Keratinocyte (primary cell): ENCODE measurements at regions not wholly inside any gene's neighbourhood (a gene's known extent, or its start where the extent isn't known, plus 50 kb on each side); places are given as distances from the start of the nearest gene placed in this dataset.
A peak's percentile ranks its signal among the peaks of the same experiment; 100 is the strongest.

Experiments
- DNase-seq: peaks from one replicate; pipeline ENCODE4 v3.0.0-alpha.2; 2011; ENCODE audit warnings: low read depth, missing footprints, low spot score
- FAIRE-seq: peaks from 2 replicates; lab custom pipeline; 2011; peaks lifted over from hg19 to GRCh38; lab: Jason Lieb, UNC
- H2AFZ ChIP-seq: 2 replicates; pipeline ENCODE4 v1.6.0; 2012; ENCODE audit warnings: low read length, control low read depth, inconsistent platforms; ENCODE audit not compliant: control insufficient read depth
- H3K27ac ChIP-seq: 2 replicates; pipeline ENCODE4 v1.5.1; 2011; ENCODE audit warnings: low read length; ENCODE audit not compliant: control insufficient read depth, insufficient read depth
- H3K27me3 ChIP-seq: 3 replicates; pipeline ENCODE4 v1.6.0; 2011; ENCODE audit warnings: low read length; ENCODE audit not compliant: control insufficient read depth, insufficient read depth; ENCODE audit errors: extremely low read depth
- H3K36me3 ChIP-seq, 2 experiments: 2 replicates in 1 of 2; 3 replicates in 1 of 2; pipeline ENCODE4 v1.5.1; 2011; ENCODE audit warnings: low read length in 2 of 2, mild to moderate bottlenecking in 1 of 2; ENCODE audit not compliant: control insufficient read depth in 2 of 2, insufficient read depth in 2 of 2; ENCODE audit errors: extremely low read depth in 1 of 2
- H3K4me1 ChIP-seq: 3 replicates; pipeline ENCODE4 v1.5.1; 2011; ENCODE audit warnings: low read length; ENCODE audit not compliant: control insufficient read depth, insufficient read depth; ENCODE audit errors: extremely low read depth
- H3K4me2 ChIP-seq: 3 replicates; pipeline ENCODE4 v1.6.0; 2011; ENCODE audit warnings: low read depth, low read length; ENCODE audit not compliant: control insufficient read depth, insufficient read depth; ENCODE audit errors: extremely low read depth
- H3K4me3 ChIP-seq, 3 experiments: fragments of 200-600 bp in 1 of 3; sonication (generic) in 1 of 3; 2 replicates in 2 of 3; 3 replicates in 1 of 3; pipeline ENCODE4 v1.5.1; 2011 to 2016; ENCODE audit warnings: low read length in 3 of 3, mild to moderate bottlenecking in 3 of 3, control low read depth in 2 of 3, inconsistent platforms in 1 of 3, low read depth in 1 of 3, mixed read lengths in 1 of 3, mixed run types in 1 of 3, moderate library complexity in 1 of 3; ENCODE audit not compliant: control insufficient read depth in 2 of 3, insufficient read depth in 2 of 3; ENCODE audit errors: extremely low read depth in 1 of 3
- H3K79me2 ChIP-seq: 2 replicates; pipeline ENCODE4 v1.6.0; 2012; ENCODE audit warnings: low read length; ENCODE audit not compliant: control insufficient read depth, insufficient read depth
- H3K9ac ChIP-seq: 3 replicates; pipeline ENCODE4 v1.6.0; 2011; ENCODE audit warnings: low read length; ENCODE audit not compliant: control insufficient read depth, insufficient read depth; ENCODE audit errors: extremely low read depth
- H3K9me1 ChIP-seq: 3 replicates; pipeline ENCODE4 v1.6.0; 2011; ENCODE audit warnings: low read length; ENCODE audit not compliant: control insufficient read depth, insufficient read depth; ENCODE audit errors: extremely low read depth
- H3K9me3 ChIP-seq: 2 replicates; pipeline ENCODE4 v1.5.1; 2012; ENCODE audit warnings: low read depth, low read length; ENCODE audit not compliant: control insufficient read depth
- H4K20me1 ChIP-seq: 3 replicates; pipeline ENCODE4 v1.6.0; 2011; ENCODE audit warnings: low read length; ENCODE audit not compliant: control insufficient read depth, insufficient read depth; ENCODE audit errors: extremely low read depth
- EZH2 ChIP-seq: IDR thresholded peaks from one replicate; pipeline ENCODE4 v1.6.1; 2012; ENCODE audit warnings: inconsistent platforms, mild to moderate bottlenecking, low read length, moderate library complexity
- dilution Hi-C: fragments of 300-500 bp; cut with MboI; formaldehyde crosslinking; loops from one replicate; pipeline ENCODE4 v1.7.0; 2020; ENCODE audit warnings: low sequenced_read_pairs; ENCODE audit not compliant: extremely low pct_ligation_motif_present
- TF ChIP-seq, protein P1 (sequence below), 3 experiments: IDR thresholded peaks in 1 of 3; conservative IDR thresholded peaks in 1 of 3; optimal IDR thresholded peaks in 1 of 3; 2 replicates in 2 of 3; 3 replicates in 1 of 3; pipeline versions ENCODE3 to v1.5.1; 2011; ENCODE audit warnings: low read length in 3 of 3, mild to moderate bottlenecking in 3 of 3, moderate library complexity in 2 of 3, control low read depth in 1 of 3, inconsistent platforms in 1 of 3; ENCODE audit not compliant: insufficient read depth in 2 of 3; ENCODE audit errors: extremely low read depth in 1 of 3

GRCh38 chr7:12803542-12803941 lies 116.1 kb downstream of the ARL4A start:
- FAIRE-seq (no peak), DNase-seq (no peak)
- H3K9me1 ChIP-seq: no peaks in the 10 kb centered on the region
- no peak overlapping the region for H3K4me2 ChIP-seq
- dilution Hi-C loops: no loop called here
- no peaks in the 10 kb centered on the region for H3K9me3 ChIP-seq
- H4K20me1 ChIP-seq: no peaks in the 10 kb centered on the region
- H3K36me3 ChIP-seq: no peaks in the 10 kb centered on the region
- TF ChIP-seq, protein P1, sequence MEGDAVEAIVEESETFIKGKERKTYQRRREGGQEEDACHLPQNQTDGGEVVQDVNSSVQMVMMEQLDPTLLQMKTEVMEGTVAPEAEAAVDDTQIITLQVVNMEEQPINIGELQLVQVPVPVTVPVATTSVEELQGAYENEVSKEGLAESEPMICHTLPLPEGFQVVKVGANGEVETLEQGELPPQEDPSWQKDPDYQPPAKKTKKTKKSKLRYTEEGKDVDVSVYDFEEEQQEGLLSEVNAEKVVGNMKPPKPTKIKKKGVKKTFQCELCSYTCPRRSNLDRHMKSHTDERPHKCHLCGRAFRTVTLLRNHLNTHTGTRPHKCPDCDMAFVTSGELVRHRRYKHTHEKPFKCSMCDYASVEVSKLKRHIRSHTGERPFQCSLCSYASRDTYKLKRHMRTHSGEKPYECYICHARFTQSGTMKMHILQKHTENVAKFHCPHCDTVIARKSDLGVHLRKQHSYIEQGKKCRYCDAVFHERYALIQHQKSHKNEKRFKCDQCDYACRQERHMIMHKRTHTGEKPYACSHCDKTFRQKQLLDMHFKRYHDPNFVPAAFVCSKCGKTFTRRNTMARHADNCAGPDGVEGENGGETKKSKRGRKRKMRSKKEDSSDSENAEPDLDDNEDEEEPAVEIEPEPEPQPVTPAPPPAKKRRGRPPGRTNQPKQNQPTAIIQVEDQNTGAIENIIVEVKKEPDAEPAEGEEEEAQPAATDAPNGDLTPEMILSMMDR (optimal IDR thresholded peaks at IDR 0.05 in 1 of 3, IDR thresholded peaks at IDR 0.05 in 1 of 3, conservative IDR thresholded peaks at IDR 0.05 in 1 of 3; ENCODE audit: extremely low read depth in 1 of 3, insufficient read depth in 2 of 3, low read length in 3 of 3): no peak
- no peak for TF ChIP-seq EZH2
- H2AFZ ChIP-seq: no peak overlapping the region
- H3K4me3 ChIP-seq: no peak overlapping the region
- H3K9ac ChIP-seq: no peak overlapping the region
- no peaks in the 10 kb centered on the region for H3K79me2 ChIP-seq
- H3K4me1 ChIP-seq: peaks cover 34% of the 10 kb centered on the region
- H3K27ac ChIP-seq: no peak overlapping the region
- no peaks in the 10 kb centered on the region for H3K27me3 ChIP-seq

DNA sequence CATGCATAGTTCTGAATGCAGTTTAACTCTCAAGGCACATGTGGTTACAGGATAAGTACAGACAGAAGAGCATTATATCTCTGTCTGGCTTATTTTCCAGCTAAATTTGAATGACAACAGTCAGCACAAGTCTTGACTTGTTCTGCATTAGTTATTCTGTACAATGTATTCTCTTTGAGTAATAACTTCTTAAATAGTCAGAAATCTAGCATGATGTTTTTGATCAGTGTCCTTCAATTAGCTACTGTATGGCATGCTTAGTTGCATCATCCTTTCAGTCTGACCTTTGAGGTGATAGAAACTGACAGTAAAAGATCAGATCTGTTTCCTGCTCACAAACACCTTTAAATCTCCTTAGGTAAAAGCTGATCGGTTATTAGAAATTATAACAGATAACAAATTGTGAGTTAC lies 118.1 kb downstream of the ARL4A start:
- no peaks in the 10 kb centered on the region for H3K27me3 ChIP-seq
- peak overlapping the region; percentile 2 for H3K27ac ChIP-seq
- peak; percentile 19 for DNase-seq
- H3K9me1 ChIP-seq: no peaks in the 10 kb centered on the region
- peak overlapping the region; percentile 21 for H2AFZ ChIP-seq
- peaks cover 38% of the 10 kb centered on the region for H3K4me1 ChIP-seq
- no peaks in the 10 kb centered on the region for H3K9me3 ChIP-seq
- FAIRE-seq: peak; percentile 85
- H4K20me1 ChIP-seq: no peaks in the 10 kb centered on the region
- TF ChIP-seq, protein P1 (optimal IDR thresholded peaks at IDR 0.05 in 1 of 3, IDR thresholded peaks at IDR 0.05 in 1 of 3, conservative IDR thresholded peaks at IDR 0.05 in 1 of 3; ENCODE audit: extremely low read depth in 1 of 3, insufficient read depth in 2 of 3, low read length in 3 of 3): no peak
- no peak for TF ChIP-seq EZH2
- no peak overlapping the region for H3K4me3 ChIP-seq
- no peaks in the 10 kb centered on the region for H3K36me3 ChIP-seq
- no peaks in the 10 kb centered on the region for H3K79me2 ChIP-seq
- H3K9ac ChIP-seq: no peak overlapping the region
- H3K4me2 ChIP-seq: peak overlapping the region; percentile 1
- dilution Hi-C loops: no loop called here
